Smooth muscle cell (in vitro differentiated cells): ENCODE measurements at regions not wholly inside any gene's neighbourhood (a gene's known extent, or its start where the extent isn't known, plus 50 kb on each side); places are given as distances from the start of the nearest gene placed in this dataset.

Source experiments
- DNase-seq: peaks from one replicate; lab custom pipeline; 2025; ENCODE audit not compliant: unreplicated experiment; lab: John Stamatoyannopoulos, UW
- H2AFZ ChIP-seq: fragments of 200-600 bp; sonication (generic); 2 replicates; pipeline ENCODE4 v1.6.0; 2016; ENCODE audit warnings: antibody characterized with exemption, low read depth, mild to moderate bottlenecking
- H3F3A ChIP-seq: fragments of 200-600 bp; sonication (generic); 2 replicates; pipeline ENCODE4 v1.6.0; 2017; ENCODE audit warnings: antibody characterized with exemption, low read depth
- H3K27ac ChIP-seq: fragments of 200-600 bp; sonication (generic); 2 replicates; pipeline ENCODE4 v1.5.1; 2016; ENCODE audit warnings: low read depth, mild to moderate bottlenecking
- H3K27me3 ChIP-seq: fragments of 200-600 bp; sonication (generic); 2 replicates; pipeline ENCODE4 v1.6.1; 2016; ENCODE audit warnings: low read depth, mild to moderate bottlenecking
- H3K36me3 ChIP-seq: fragments of 200-600 bp; sonication (generic); 2 replicates; pipeline ENCODE4 v1.5.1; 2016; ENCODE audit warnings: low read depth
- H3K4me1 ChIP-seq: fragments of 200-600 bp; sonication (generic); 2 replicates; pipeline ENCODE4 v1.5.1; 2016; ENCODE audit warnings: low read depth
- H3K4me2 ChIP-seq: fragments of 200-600 bp; sonication (generic); 2 replicates; pipeline ENCODE4 v1.6.0; 2016; ENCODE audit warnings: mild to moderate bottlenecking
- H3K4me3 ChIP-seq: fragments of 200-600 bp; sonication (generic); 2 replicates; pipeline ENCODE4 v1.5.1; 2016; ENCODE audit warnings: mild to moderate bottlenecking
- H3K79me2 ChIP-seq: fragments of 200-600 bp; sonication (generic); 2 replicates; pipeline ENCODE4 v1.6.0; 2016; ENCODE audit warnings: low read depth, mild to moderate bottlenecking
- H3K9ac ChIP-seq: fragments of 200-600 bp; sonication (generic); 2 replicates; pipeline ENCODE4 v1.6.0; 2016; ENCODE audit warnings: low read depth
- H3K9me3 ChIP-seq: fragments of 200-600 bp; sonication (generic); replicated peaks from 2 replicates; pipeline ENCODE4 v1.5.1; 2016; ENCODE audit warnings: low read depth
- H4K20me1 ChIP-seq: fragments of 200-600 bp; sonication (generic); 2 replicates; pipeline ENCODE4 v1.6.0; 2016; ENCODE audit warnings: low read depth
- CTCF ChIP-seq: fragments of 200-600 bp; sonication (generic); IDR thresholded peaks from 2 replicates; pipeline ENCODE4 v1.5.1; 2017; ENCODE audit warnings: borderline replicate concordance, mild to moderate bottlenecking, antibody characterized with exemption; ENCODE audit not compliant: insufficient read depth, poor library complexity, severe bottlenecking
- WGBS: methylation state at CpG from one replicate; pipeline ENCODE4 v1.1.7; 2016; ENCODE audit warnings: low lambda C conversion rate; 5-methylcytosine and 5-hydroxymethylcytosine counted together

- no peaks in the 10 kb centered on the region for H3K9me3 ChIP-seq
- H3K27ac ChIP-seq = no peak overlapping the region
- H3K4me2 ChIP-seq = no peak overlapping the region
- H3K9ac ChIP-seq = no peak overlapping the region
- H4K20me1 ChIP-seq = no peaks in the 10 kb centered on the region
- no peak for DNase-seq
- no peak for TF ChIP-seq CTCF
- H3K36me3 ChIP-seq = no peaks in the 10 kb centered on the region
- no peaks in the 10 kb centered on the region for H3K4me1 ChIP-seq
- WGBS = 56% methylated on average over 1 of the region's 1 CpG
- no peak overlapping the region for H2AFZ ChIP-seq
- no peaks in the 10 kb centered on the region for H3K79me2 ChIP-seq
- no peaks in the 10 kb centered on the region for H3F3A ChIP-seq
- no peak overlapping the region for H3K4me3 ChIP-seq
- H3K27me3 ChIP-seq = no peaks in the 10 kb centered on the region
Observed at GRCh38 chr7:136549756-136550155, 318.7 kb upstream of the CHRM2 start.

GRCh38 chr7:136533732-136534131, 334.7 kb upstream of the CHRM2 start:
- Histone ChIP-seq H3K36me3 (no peaks in the 10 kb centered on the region), H3K27me3 (no peaks in the 10 kb centered on the region), H3K9me3 (no peaks in the 10 kb centered on the region), H2AFZ (no peak overlapping the region), H4K20me1 (no peaks in the 10 kb centered on the region), H3K79me2 (no peaks in the 10 kb centered on the region), H3K4me1 (no peaks in the 10 kb centered on the region), H3F3A (no peaks in the 10 kb centered on the region), H3K4me2 (no peak overlapping the region), H3K4me3 (no peak overlapping the region), H3K9ac (no peak overlapping the region), H3K27ac (no peak overlapping the region)
- 83% methylated on average over 8 of the region's 8 CpGs for WGBS
- no peak for TF ChIP-seq CTCF
- no peak for DNase-seq

- Histone ChIP-seq H3K4me1 (no peaks in the 10 kb centered on the region), H3K79me2 (no peaks in the 10 kb centered on the region), H3K4me2 (no peak overlapping the region), H3K4me3 (no peak overlapping the region), H3K36me3 (no peaks in the 10 kb centered on the region), H3K27ac (no peak overlapping the region), H3F3A (no peaks in the 10 kb centered on the region), H3K9ac (no peak overlapping the region), H3K9me3 (no peaks in the 10 kb centered on the region), H4K20me1 (no peaks in the 10 kb centered on the region), H2AFZ (no peak overlapping the region), H3K27me3 (no peaks in the 10 kb centered on the region)
- TF ChIP-seq CTCF = no peak
- no peak for DNase-seq
Observed at GRCh38 chr7:136530831-136531230, 337.6 kb upstream of the CHRM2 start.

- Histone ChIP-seq H4K20me1 (no peaks in the 10 kb centered on the region), H3K4me1 (no peaks in the 10 kb centered on the region), H3K9me3 (no peaks in the 10 kb centered on the region), H3K27me3 (no peaks in the 10 kb centered on the region), H3K4me2 (peak overlapping the region; percentile 30), H3K27ac (peak overlapping the region; percentile 75), H3K36me3 (no peaks in the 10 kb centered on the region), H3K9ac (peak overlapping the region; percentile 5), H3K4me3 (no peak overlapping the region), H3F3A (no peaks in the 10 kb centered on the region), H2AFZ (peak overlapping the region; percentile 76), H3K79me2 (no peaks in the 10 kb centered on the region)
- no peak for TF ChIP-seq CTCF
- 12% methylated on average over 2 of the region's 2 CpGs for WGBS
- no peak for DNase-seq
Observed at GRCh38 chr7:136528329-136528728, 340.1 kb upstream of the CHRM2 start.
